Colon (tissue), 2 donors: ENCODE measurements at regions not wholly inside any gene's neighbourhood (a gene's known extent, or its start where the extent isn't known, plus 50 kb on each side); places are given as distances from the start of the nearest gene placed in this dataset.
"Not testable (repeated sequence)": the region's sequence is repeated elsewhere in the genome, so short reads cannot be mapped to it uniquely, and the experiment has no call there.

Source experiments
- FAIRE-seq: peaks from 2 replicates; lab custom pipeline; 2012; peaks lifted over from hg19 to GRCh38; lab: Jason Lieb, UNC
- donor health status: control.
- donor health status: control.

GRCh38 chr6:85010865-85011264 is 246.5 kb upstream of the TBX18 start:
- no peak for FAIRE-seq

- FAIRE-seq = no peak
These were observed 244.1 kb upstream of the TBX18 start for GRCh38 chr6:85008296-85009009.

- FAIRE-seq = no peak
These were observed 242.0 kb upstream of the TBX18 start for GRCh38 chr6:85006362-85006761.

- no peak for FAIRE-seq
These were observed 241.1 kb upstream of the TBX18 start for GRCh38 chr6:85005494-85005893.

- no peak for FAIRE-seq
These were observed 240.1 kb upstream of the TBX18 start for GRCh38 chr6:85004361-85004995.

- no peak for FAIRE-seq
These were observed 238.4 kb upstream of the TBX18 start for GRCh38 chr6:85002847-85003246.

GRCh38 chr6:85000001-85000400 is 235.6 kb upstream of the TBX18 start:
- FAIRE-seq = no peak

GRCh38 chr6:84998223-84998622 is 233.8 kb upstream of the TBX18 start:
- FAIRE-seq = no peak

- FAIRE-seq = not testable (repeated sequence)
These were observed 224.4 kb upstream of the TBX18 start for GRCh38 chr6:84988766-84989165.

GRCh38 chr6:84985490-84985889 is 221.1 kb upstream of the TBX18 start:
- not testable (repeated sequence) for FAIRE-seq

GRCh38 chr6:84979541-84979940 is 215.1 kb upstream of the TBX18 start:
- no peak for FAIRE-seq

- FAIRE-seq = no peak
These were observed 212.9 kb upstream of the TBX18 start for GRCh38 chr6:84977363-84977705.

- FAIRE-seq = no peak
These were observed 212.3 kb upstream of the TBX18 start for GRCh38 chr6:84976526-84977362.

GRCh38 chr6:84975316-84975715 is 210.9 kb upstream of the TBX18 start:
- no peak for FAIRE-seq

GRCh38 chr6:84973606-84974005 is 209.2 kb upstream of the TBX18 start:
- no peak for FAIRE-seq

GRCh38 chr6:84967965-84968364 is 203.6 kb upstream of the TBX18 start:
- FAIRE-seq = no peak

GRCh38 chr6:84967389-84967788 is 203.0 kb upstream of the TBX18 start:
- FAIRE-seq = no peak

- FAIRE-seq = no peak
These were observed 188.8 kb upstream of the TBX18 start for GRCh38 chr6:84953111-84953755.

- FAIRE-seq = not testable (repeated sequence)
These were observed 180.5 kb upstream of the TBX18 start for GRCh38 chr6:84944926-84945325.

GRCh38 chr6:84943905-84944304 is 179.5 kb upstream of the TBX18 start:
- FAIRE-seq = no peak

- FAIRE-seq = not testable (repeated sequence)
These were observed 177.2 kb upstream of the TBX18 start for GRCh38 chr6:84941609-84942008.

GRCh38 chr6:84929212-84929611 is 164.8 kb upstream of the TBX18 start:
- no peak for FAIRE-seq

- FAIRE-seq = no peak
These were observed 163.2 kb upstream of the TBX18 start for GRCh38 chr6:84927551-84927950.
